Nephron progenitor cell (in vitro differentiated cells): ENCODE measurements at regions not wholly inside any gene's neighbourhood (a gene's known extent, or its start where the extent isn't known, plus 50 kb on each side); places are given as distances from the start of the nearest gene placed in this dataset.
A peak's percentile ranks its signal among the peaks of the same experiment; 100 is the strongest.

ENCODE experiments used
- DNase-seq: peaks from one replicate; pipeline ENCODE4 v3.0.0; 2021
- H3K27ac Mint-ChIP-seq: 2 replicates; pipeline ENCODE4 v1.8.0; 2021; ENCODE audit warnings: mild to moderate bottlenecking, moderate library complexity, mixed read lengths
- H3K27me3 Mint-ChIP-seq: 2 replicates; pipeline ENCODE4 v1.8.0; 2021; ENCODE audit warnings: mild to moderate bottlenecking, low read depth, mixed read lengths; ENCODE audit not compliant: poor library complexity
- H3K36me3 Mint-ChIP-seq: 2 replicates; pipeline ENCODE4 v1.8.0; 2021; ENCODE audit warnings: low read depth, mixed read lengths
- H3K4me1 Mint-ChIP-seq: 2 replicates; pipeline ENCODE4 v1.8.0; 2021; ENCODE audit warnings: mixed read lengths
- H3K4me3 Mint-ChIP-seq: 2 replicates; pipeline ENCODE4 v1.8.0; 2021; ENCODE audit warnings: mild to moderate bottlenecking, moderate library complexity, mixed read lengths
- H3K9me3 Mint-ChIP-seq: 2 replicates; pipeline ENCODE4 v1.8.0; 2021; ENCODE audit warnings: mild to moderate bottlenecking, moderate library complexity, mixed read lengths
- TF ChIP-seq, protein P1 (sequence below): fragments of 200-600 bp; sonication (generic); IDR thresholded peaks from 2 replicates; pipeline ENCODE4 v1.5.0; 2021; ENCODE audit warnings: antibody characterized with exemption

DNA sequence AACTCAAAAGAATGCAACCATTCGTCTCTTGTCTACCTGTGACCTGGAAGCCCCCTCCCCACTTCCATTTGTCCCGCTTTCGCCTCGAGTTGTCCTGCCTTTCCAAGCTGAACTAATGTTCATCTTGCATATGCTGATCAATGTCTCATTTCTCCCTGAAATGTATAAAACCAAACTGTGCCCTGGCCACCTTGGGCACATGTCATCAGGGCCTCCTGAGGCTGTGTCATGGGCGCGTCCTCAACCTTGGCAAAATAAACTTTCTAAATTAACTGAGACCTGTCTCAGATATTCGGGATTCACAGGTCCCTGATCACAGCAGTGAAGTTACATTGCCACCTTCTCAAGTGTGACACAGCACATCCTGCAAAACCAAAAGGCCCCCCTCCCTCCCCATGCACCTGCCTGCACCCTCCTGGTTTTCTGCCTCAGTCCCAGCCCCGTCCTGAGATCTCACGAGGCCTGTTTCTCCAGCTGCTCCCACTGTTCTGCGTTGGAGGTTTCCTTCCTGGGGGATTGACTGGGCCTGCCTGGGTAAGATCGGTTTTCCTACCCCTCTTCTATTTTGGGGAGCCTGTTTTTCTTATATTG lies 1328.7 kb downstream of the TBC1D22A start:
- peaks cover 46% of the 10 kb centered on the region for H3K4me1 Mint-ChIP-seq
- DNase-seq: no peak

DNA sequence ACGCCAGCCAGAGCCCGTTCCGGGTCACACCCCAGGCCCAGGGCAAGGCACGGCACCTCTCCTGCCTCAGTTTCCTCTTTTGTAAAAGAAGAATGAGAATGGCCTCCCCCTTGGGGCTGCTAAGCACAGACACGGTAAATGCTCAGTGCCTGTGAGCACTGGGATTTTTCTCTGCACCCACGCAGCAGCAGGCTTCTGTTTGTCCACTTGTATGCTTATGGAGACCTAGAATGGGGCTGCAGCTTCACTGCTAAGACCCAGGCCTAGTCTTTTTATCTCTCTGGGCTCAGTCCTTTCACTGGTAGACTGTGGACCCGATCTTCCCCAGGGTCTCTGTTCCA lies 1327.9 kb downstream of the TBC1D22A start:
- Mint-ChIP-seq H3K27me3 (peaks cover 21% of the 10 kb centered on the region), H3K4me3 (peak overlapping the region; percentile 23), H3K4me1 (peaks cover 54% of the 10 kb centered on the region), H3K27ac (peak overlapping the region; percentile 79), H3K9me3 (no peaks in the 10 kb centered on the region), H3K36me3 (no peaks in the 10 kb centered on the region)
- TF ChIP-seq, protein P1, sequence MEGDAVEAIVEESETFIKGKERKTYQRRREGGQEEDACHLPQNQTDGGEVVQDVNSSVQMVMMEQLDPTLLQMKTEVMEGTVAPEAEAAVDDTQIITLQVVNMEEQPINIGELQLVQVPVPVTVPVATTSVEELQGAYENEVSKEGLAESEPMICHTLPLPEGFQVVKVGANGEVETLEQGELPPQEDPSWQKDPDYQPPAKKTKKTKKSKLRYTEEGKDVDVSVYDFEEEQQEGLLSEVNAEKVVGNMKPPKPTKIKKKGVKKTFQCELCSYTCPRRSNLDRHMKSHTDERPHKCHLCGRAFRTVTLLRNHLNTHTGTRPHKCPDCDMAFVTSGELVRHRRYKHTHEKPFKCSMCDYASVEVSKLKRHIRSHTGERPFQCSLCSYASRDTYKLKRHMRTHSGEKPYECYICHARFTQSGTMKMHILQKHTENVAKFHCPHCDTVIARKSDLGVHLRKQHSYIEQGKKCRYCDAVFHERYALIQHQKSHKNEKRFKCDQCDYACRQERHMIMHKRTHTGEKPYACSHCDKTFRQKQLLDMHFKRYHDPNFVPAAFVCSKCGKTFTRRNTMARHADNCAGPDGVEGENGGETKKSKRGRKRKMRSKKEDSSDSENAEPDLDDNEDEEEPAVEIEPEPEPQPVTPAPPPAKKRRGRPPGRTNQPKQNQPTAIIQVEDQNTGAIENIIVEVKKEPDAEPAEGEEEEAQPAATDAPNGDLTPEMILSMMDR: no peak
- no peak for DNase-seq

More for the DNA sequence above, 1328.7 kb downstream of the TBC1D22A start:
- Mint-ChIP-seq H3K36me3 (no peaks in the 10 kb centered on the region), H3K27ac (peak overlapping the region; percentile 53), H3K27me3 (peaks cover 22% of the 10 kb centered on the region), H3K9me3 (no peaks in the 10 kb centered on the region), H3K4me3 (no peak overlapping the region)
- TF ChIP-seq, protein P1: no peak

DNA sequence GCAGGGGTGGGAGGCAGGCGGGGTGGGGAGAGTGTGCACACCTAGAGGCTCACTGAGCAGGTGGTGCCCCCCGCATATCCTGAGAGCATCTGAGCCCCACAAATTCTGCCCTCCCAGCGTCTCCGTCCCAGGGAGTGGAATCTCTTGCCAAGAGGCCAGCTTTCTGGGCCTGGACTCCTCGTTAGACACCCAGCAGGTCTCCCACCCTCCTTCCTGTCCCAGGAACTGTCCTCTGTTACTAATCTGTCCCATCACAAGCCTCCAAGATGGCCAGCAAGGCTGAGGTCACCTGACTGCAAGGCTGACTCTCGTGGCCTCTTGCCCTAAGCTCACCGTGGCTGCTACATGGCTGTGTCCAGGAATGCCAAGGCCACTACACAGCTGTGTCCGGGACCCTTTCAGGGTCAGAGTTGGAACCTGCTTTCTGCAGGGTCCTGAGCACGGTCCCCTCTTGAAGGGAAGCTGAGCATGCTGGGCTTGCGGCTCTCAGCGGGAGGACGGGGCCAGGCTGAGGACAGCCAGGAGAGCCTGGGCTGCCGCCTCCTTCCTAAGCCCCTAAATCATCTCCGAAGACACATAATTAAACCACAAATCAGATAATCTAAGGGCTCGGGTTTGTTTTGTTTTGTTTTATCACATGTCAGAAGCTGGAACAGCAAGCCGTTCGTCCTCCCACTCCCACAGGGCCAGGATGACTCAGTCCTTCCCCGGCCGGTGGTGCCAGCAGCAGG lies 1327.3 kb downstream of the TBC1D22A start:
- no peaks in the 10 kb centered on the region for H3K36me3 Mint-ChIP-seq
- H3K27me3 Mint-ChIP-seq: peaks cover 19% of the 10 kb centered on the region
- TF ChIP-seq, protein P1: no peak
- peak overlapping the region; percentile 96 for H3K27ac Mint-ChIP-seq
- no peaks in the 10 kb centered on the region for H3K9me3 Mint-ChIP-seq
- peaks cover 57% of the 10 kb centered on the region for H3K4me1 Mint-ChIP-seq
- H3K4me3 Mint-ChIP-seq: peak overlapping the region; percentile 42
- peak; percentile 42 for DNase-seq

DNA sequence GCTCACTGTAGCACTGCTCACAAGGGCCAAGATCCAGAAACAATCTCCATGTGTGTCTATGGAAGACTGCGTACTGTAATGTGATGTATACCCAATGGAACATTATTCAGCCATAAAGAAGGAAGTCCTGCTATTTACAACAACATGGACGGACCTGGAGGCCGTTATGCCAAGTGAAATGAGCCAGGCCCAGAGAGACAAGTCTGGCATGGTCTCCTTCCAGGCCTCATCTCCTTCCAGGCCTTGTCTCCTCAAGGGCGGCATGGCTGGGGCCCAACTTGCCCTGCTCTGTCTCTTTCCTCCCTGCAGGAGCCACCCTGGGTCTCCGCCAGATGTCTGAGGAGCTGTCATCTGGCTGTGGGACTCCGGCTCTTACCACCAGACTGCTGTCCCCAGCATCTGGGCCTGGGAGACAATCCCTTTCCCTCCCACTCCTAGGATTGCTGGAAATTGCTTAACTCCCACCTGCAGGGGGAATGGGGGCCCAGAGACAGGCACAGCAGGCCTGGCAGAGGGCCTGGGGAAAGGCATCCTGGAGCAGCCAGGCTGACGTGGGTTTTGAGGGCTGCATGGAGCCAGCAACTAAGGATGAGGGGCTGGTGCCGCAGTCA lies 1326.6 kb downstream of the TBC1D22A start:
- Mint-ChIP-seq H3K27ac (no peak overlapping the region), H3K27me3 (peaks cover 17% of the 10 kb centered on the region), H3K9me3 (no peaks in the 10 kb centered on the region), H3K4me1 (peaks cover 64% of the 10 kb centered on the region), H3K36me3 (no peaks in the 10 kb centered on the region), H3K4me3 (no peak overlapping the region)
- TF ChIP-seq, protein P1: no peak
- DNase-seq: no peak

DNA sequence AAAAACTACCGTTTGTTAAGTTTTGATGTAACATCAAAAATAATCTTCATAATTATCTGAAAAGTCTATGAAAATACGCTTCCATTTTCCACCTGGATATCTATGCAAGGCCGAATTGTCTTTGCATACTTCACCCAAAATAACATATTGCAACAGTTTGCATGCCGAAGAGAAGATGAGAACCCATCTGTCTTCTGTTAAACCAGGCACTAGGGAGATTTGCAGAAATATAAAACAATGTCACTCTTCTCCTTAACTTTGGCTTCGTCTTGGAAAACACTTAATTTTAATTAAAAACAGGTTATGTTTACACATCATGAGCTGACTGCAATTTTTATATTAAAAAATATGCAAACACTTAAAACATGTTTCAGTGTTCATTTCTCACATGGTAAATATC lies 1325.8 kb downstream of the TBC1D22A start:
- Mint-ChIP-seq H3K36me3 (no peaks in the 10 kb centered on the region), H3K27me3 (peaks cover 10% of the 10 kb centered on the region), H3K27ac (no peak overlapping the region), H3K4me3 (no peak overlapping the region), H3K9me3 (no peaks in the 10 kb centered on the region), H3K4me1 (peaks cover 66% of the 10 kb centered on the region)
- TF ChIP-seq, protein P1: no peak
- no peak for DNase-seq
